CMK (cell line): ENCODE measurements at regions not wholly inside any gene's neighbourhood (a gene's known extent, or its start where the extent isn't known, plus 50 kb on each side); places are given as distances from the start of the nearest gene placed in this dataset.

Experiments used
- DNase-seq: peaks from one replicate; pipeline ENCODE4 v3.0.0-alpha.2; 2010; ENCODE audit warnings: low read depth

DNA sequence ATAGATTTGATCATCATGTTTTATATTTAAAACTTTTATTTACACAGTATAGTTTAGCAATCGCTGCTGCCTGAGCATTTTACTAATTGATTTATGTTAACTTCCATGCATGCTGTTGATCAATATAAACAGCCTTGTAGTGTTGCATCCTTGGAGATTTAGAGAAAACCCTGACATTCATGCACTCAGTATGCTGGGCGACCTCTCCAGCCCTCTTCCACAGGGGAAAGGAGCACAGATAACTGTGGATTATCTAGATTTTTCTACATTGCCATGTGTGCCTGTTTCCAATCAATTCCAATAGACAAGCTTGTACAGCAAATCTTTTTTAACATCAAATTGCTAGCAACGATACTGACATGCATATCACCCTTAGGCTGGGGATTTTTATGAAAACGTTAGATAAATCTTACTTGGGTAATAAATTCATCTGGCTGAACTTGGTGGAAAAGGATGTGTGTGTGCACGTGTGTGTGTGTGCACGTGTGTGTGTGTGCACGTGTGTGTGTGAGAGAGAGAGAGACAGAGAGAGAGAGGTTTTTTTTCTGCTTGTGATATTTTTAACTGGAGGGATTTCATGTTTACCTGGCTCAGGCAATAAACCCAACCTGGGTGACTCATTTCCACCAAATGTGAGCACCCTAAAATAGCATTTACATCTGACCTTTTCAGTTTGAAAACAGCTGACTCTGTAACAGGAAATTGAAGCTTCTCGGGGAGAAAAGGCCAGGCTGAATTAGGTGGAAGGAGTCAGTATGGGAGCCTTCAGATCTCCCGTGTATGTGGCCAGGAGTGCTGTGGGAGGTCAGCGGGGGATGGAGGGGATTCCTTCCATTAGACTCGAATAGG, 339.8 kb downstream of the PRDM2 start:
- DNase-seq, result no peak

DNA sequence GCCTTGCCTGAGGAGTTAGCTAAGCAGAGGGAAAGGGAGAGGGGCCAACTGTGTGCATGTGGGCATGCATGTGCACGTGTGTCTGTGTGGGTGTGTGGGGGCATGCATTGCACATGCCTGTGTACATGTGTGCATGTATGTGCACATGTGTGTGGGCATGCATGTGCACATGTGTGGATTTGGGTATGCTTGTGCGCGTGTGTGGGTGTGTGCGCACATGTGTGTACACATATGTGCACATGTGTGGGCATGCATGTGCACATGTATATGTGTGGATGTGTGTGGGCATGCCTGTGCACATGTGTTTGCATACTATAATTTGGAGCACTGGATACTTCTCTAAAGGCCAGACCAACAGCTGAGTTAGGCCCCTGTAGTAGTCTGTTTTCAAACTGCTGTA, 350.0 kb downstream of the PRDM2 start:
- no peak for DNase-seq

DNA sequence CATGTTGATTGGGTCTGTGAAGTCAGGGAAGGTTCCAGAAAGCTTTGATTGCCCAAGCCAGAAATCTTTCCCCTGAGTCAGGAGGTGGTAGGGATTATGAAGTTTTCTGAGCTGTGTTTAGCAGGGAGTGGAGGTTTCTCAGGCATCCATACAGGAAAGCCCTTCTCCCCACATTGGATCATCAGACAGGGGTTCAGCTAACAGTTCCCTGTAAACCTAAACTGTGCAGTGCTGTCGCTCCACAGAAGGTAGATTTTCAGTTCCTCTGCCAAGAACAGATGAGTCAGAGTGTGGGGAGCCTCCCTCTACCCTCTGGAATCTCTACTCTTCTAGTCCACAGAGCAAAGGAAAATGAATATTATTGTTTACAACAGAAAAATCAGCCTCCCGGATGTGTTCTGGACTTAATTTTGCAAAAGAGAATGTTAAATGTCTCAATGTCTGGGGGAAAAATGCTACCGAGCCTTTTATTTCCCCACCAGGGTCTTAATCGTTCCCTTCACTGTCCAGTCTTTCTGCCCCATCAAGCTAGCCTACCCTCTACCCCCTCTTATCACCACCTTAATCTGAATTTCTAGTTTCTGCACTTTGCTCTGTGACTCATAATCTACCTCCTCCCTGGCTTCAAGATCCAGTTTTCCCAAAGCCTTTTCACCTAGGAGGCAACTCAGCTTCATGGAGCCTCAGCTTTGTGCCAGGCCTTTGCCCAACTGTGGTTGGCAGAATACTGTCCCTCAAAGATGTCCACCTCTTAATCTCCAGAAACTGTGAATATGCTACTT, 355.6 kb downstream of the PRDM2 start:
- DNase-seq, result no peak

DNA sequence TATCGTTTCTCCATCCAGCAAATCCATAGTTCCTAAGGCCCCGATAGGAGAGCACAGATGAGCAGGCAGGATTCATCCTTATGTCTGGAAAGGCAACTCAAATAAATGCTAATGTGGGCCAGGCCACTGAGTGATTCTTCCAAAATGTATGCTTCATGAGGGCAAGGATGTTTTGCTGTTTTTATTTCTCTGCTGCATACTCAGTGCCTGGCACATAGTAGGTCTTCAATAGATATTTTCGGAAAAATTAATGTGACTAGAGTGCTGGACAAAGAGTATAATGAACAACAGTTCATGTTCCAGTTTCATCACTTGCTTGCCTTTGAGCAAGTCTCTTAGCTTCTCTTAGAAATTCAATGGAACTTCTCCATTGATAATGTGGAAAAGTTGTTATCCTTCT, 357.7 kb downstream of the PRDM2 start:
- DNase-seq, result no peak

DNA sequence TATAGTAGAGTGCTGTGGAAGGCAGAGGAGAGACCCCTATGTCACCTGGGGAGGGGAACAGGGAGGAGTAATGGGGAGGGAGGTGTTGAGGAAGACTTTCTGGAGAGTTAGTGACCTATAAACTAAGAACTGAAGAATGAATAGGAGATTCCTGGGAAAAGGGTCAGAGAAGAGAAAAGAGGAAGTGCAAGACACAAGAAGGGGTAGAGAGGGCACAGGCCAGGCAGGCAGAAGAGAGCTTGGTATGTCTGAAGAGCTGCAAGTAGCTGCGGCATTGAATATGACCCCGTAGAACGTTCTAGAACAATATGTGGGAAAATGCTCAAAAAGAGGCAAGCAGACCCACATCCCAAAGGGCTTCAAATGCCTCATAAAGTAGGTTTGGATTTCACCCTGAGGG, 361.2 kb downstream of the PRDM2 start:
- no peak for DNase-seq

DNA sequence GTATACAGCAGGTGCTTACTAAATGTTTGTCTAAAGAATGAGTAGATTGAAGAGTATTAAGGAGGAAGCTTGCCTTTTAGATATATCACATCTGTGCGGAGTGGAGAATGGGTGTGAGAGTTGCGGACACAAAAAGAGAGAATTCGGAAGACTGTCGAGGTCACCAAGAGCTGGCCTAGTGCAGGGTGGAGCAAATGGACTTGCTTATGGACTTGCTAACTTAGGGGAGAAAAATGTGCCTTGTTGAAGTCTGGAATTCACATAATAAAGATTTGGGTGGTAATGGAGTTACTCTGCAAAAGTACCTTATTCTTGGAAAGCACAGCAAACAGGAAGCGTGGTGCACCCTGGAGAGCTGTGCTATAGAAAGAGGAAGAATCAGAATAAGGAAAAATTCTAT, 361.7 kb downstream of the PRDM2 start:
- DNase-seq, result no peak

DNA sequence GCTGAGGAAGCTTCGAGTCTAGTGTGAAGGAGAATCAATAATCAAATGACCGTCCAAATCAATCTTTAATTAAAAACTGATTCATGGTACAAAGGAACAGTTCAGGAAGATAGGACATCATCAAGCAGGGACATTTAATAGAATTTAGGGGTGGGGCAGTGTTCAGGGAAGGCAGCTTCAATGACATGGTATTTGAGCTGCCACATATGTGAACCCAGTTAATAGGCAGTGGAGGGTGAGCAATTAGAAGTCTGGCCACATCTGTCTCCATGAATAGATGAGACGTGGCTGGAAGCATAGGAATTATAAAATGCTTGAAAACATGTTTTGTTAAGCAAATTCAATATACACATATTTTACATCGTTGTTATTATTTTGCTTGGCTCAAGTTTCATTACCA, 362.7 kb downstream of the PRDM2 start:
- DNase-seq, result no peak

DNA sequence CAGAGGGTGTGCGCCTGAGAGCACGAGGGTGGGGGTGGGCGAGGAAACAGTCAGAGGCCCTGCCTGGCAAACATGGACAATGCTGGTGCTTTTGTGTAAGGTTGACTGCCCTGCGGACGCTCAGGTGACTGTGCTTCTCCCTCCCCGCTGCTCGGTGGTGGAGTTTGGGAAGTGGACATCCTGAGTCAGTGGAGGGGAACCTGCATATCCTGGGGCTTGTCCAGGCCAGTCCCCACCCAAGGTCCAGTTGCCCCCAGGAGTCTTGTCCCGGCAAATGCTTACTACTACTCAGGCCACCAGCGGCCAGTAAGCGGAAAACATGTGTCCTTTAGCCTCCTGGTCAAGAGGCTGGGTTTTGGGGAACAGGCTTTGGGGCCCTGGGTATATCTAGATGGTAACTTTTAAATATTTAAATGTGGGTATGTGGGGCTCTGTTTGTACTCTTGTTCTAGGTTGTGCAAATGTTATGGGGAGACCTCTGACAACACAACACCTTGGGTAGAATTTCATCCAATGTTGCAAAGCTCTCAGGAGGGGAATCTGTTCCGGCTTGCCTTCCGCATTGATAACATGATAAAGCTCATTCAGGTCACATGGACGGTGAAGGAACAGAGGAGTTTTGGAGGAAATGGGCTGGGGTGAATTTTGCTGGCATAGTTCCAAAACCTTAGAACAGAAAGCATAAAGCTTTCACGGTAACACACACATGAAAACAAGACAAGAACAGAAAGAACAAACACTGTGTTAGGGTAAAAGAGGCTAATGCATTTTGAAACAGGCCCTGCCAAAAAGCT, 364.9 kb downstream of the PRDM2 start:
- DNase-seq, result no peak

DNA sequence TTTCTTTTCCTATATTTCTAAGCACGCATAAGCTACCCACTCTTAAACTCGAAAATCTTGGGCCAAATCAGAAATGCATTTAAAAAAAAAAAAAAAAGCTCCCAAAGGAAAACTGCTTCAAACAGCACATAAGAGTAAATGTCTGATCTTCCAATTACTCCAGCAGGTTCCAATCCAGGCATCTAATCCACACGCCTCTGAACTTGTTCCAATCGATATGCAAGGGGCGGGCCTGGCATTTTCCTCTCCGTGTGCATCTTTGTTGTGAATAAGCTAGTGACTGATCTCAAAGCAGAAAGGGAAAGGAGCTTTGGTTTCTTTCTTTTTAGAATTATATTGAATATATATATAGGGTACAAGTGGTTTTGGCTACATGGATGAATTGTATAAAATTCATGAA, 365.5 kb downstream of the PRDM2 start:
- no peak for DNase-seq

DNA sequence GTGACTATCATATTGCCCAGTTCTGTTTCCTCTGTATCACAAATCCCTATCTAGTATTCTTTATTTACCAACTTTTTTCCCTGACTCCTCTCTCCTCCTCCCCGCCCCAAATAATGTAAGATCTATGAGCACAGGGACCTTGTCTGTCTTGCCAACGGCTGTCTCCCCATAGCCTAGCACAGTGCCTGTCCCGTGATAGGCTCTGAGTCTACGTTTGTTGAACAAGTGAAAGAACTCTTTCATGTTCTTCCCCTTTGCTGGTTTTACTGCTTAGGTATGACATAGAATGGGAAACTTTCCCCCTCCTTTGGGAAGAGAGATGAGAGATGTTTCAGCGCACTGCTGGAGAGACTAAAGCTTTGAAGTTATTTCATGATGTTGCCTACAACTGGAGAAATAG, 367.0 kb downstream of the PRDM2 start:
- DNase-seq, result no peak

DNA sequence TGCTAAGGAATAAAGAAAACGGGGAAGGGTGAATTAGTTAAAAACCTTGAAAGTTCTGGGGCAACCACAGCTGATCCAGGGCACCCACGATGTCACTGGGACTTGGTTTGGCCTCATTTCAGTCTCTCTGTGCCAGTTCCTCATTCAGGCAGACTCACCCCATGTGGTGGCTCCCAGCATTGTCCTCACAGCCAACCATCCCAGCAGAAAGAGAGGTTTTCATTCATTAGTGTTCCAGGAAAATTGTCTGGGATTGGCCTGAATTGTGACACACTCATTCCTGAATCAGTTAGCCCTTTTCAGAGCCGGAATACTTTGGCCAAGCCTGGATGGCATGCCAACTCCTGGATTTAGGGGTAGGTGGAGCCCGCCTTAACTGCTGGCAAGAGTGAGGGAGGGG, 367.7 kb downstream of the PRDM2 start:
- no peak for DNase-seq

DNA sequence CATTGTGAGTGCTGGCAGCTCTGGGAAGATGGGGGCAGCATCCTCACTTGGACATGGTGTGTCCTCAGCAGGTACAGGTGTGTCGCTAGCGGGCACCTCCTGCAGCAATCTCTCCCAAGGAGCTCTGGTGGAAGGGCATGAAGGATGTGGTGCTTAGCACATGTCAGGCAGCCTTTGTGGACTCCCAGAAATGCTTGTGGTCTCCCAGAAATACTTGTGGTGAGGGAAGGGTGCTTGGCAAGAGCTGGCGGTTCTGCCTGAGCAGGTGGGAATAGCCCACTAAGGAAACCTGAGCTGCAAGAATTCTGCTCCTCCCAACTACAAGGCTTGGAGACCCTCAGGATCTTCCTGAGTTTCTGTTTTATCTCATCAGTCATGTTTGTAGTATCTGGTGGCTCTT, 371.6 kb downstream of the PRDM2 start:
- DNase-seq, result no peak

DNA sequence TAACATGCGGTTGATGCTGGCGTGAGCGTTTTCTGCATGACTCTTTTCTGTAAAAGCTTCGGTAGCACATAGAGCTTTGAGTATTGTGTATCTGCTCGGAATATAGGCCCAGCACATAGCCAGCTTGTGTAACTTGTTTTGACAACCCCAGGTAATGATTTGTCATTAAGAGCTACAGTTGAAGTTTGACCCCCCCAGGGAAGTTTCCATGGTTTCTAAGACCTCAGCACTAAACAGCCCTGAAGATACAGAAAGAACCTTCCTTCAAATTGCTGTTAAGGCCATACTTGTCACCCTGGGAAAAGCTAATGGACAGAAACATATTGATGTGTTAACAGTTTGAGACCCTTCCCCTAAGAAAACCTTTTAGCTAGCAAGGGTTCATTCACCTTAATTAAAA, 380.7 kb downstream of the PRDM2 start:
- no peak for DNase-seq

DNA sequence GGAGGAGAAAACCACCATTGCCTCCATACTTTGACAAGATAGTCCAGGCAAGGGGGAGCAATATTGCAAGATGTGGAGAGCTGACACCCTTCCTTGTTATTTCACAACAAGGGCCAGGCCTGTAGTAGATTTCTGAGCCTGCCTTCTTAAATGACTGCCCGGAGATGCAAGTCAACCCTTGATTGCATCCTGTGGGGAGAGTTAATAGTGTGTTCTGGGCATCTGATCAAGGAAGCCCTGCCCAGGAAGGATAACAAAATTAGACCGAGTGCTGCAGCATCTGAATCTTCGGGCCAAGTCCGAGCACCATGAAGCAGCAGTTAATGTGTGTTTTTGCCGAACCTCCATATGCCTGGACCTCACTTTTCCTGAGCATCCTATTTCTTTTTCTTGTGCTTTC, 382.3 kb downstream of the PRDM2 start:
- DNase-seq, result no peak

DNA sequence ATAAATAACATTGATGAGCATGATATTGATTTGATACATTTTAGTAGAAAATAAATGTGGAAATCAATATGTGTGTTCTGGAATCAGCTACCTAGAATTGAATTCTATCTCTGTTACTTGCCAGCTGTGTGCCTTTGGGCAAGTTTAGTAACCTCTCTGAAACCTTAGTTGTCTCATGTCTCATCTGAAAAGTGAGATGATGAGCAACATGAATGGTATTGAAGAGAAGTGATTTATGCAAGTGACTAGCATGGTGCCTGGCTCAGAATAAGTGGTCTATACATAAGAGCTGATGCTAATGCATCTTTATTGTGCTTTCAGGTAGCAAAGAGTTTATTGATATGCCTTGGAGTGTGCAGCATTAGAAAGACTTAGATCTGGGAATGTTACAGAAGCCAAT, 383.3 kb downstream of the PRDM2 start:
- DNase-seq, result no peak

DNA sequence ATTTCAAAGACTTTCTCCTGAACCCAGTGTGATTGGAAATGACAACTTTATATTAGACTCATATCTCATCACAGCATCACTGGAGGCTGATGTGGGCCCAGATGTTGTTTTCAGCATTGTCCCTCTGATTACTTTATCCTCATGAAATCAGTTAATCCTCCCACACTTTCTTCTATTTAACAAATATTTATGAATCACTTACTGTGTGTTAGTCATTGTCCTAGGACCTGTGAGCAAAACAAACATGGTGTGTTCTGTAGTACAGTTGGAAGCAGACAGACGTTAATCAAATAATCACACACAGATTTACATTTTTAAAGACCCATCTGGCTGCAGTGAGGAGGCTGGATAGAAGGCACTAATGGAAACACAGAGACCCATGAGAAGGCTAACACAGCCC, 383.7 kb downstream of the PRDM2 start:
- no peak for DNase-seq

DNA sequence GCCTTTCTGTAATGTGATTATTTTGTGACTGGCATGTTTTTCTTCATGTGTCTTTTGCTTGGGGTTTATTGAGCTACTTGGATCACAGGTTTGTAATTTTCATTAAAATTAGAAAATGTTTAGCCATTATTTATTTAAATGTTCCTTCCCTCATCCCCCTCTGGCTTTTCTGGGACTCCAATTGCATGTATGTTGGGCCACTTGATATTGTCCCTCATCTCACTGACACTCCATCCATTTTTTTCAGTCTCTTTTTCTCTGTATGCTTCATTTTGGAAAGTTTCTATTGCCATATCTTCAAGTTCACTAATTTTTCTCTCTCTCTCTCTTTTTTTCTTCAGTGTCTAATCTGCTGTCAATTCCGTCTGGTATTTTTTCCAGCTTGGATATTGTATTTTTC, 390.1 kb downstream of the PRDM2 start:
- no peak for DNase-seq

DNA sequence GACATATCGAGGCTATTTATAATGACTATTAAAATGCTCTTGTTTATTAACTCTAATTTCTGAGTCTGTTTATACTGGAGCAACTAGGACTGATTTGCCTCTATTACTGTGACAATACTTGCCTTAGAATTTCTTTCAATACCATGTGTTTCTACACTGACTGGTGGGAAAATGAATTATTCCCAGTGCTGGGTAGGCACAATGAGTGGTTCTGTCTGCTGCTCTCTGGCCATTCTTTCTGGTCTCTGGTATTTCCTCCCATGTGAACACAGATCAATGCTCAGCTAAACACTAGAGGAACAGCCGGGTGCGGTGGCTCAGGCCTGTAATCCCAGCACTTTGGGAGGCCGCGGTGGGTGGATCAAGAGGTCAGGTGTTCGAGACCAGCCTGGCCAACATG, 390.5 kb downstream of the PRDM2 start:
- no peak for DNase-seq

DNA sequence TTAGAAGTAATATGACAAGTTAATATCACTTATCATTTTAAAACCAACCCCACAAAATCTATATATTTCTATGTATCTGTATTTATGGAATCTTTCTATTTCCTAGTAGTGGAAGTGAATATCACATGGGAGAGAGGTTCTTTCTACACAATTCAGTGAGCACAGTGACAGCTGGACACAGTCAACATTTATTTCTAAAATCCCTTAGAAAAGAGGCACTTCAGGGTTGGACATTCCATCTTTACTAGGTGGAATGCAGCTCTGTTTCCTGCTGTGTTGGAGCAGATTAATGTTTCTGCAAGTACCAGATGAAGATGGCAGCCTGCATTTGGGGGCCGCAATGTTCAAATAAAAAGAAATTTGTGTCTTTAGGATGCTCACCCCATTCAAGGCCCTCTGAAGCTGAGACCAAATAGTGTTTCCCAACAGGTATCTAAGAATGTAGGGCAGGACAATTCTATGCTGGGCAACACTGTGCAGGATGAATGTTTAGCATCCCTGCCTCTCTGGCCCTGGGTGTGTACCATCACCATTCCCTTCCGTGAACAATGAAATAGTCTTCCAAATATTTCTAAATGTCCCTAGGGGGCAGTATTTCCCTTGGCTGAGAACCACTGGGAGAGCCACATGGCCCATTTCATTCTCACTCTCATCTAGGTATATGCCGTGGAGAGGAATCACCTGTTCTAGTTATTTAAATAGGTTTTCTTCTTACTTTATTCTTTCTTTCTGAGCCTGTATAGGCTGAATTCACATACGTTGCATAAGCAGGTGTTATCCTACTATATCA, 394.8 kb downstream of the PRDM2 start:
- no peak for DNase-seq

DNA sequence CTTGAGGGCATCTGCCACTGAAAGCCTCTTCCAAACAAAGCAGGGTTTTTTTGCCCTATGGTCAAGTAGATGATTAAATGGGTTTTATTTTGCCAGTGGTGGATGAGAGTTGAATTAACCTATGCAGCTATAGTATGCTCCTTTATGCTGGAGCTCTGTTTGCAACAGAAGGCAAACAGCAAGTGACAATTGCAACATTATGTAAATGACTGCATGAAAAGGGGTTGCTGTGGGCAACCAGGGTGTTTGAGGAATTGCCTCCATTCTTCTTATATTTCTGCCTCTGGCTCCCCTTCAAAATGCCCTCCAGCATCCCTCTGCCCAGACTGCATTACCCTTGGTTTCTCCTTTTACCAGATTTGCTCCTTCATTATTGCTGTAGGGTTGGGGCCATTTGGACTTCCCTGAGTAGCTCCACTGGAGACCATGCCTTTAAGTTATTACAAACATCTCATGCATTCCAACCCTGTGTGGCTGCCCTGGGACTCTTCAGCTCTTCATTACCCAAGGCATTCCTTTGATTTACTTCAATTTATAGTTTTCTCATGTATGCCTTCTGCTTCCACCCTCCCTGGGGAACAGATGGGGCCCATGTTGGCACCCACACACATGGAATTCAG, 398.4 kb downstream of the PRDM2 start:
- DNase-seq, result no peak

DNA sequence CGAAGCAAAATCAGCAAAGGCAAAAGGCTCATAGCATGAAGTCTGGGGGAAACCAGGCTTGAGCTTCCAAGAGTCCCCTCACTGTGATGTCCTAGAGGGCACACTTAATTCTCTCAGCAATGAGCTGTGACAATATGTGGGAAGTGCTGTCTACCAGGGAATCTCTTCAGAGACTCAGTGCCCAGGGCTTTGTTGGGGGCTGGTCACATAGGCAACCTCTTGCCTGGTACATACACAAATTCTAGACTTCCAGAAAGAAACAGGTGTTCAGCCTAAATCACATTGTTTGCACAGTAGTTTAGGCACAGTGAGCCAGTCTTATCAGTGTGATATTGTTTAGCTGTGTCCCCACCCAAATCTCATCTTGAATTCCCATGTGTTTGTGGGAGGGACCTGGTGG, 400.5 kb downstream of the PRDM2 start:
- no peak for DNase-seq

DNA sequence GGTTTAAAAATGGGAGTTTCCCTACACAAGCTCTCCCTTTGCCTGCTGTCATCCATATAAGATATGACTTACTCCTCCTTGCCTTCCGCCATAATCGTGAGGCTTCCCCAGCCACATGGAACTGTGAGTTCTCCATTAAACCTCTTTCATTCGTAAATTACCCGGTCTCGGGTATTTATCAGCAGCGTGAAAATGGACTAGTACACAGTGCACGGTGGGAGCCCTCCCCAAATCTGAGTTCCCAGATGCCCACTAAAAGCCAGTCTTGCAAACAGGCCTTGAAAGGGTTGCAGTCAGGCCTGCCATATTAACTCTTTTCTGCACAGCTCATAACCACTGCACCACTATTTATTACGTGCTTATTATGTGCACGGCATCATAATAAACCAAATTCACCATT, 400.9 kb downstream of the PRDM2 start:
- no peak for DNase-seq
